Mesothelial cell of epicardium (in vitro differentiated cells): ENCODE measurements at regions not wholly inside any gene's neighbourhood (a gene's known extent, or its start where the extent isn't known, plus 50 kb on each side); places are given as distances from the start of the nearest gene placed in this dataset.
"Not testable (repeated sequence)": the region's sequence is repeated elsewhere in the genome, so short reads cannot be mapped to it uniquely, and the experiment has no call there.

Experiments
- DNase-seq, 2 experiments: peaks; one replicate each; pipeline ENCODE4 v3.0.0; 2021; ENCODE audit warnings: low spot score in 2 of 2; ENCODE audit not compliant: unreplicated experiment in 2 of 2
- H3K27ac Mint-ChIP-seq: 2 replicates; pipeline ENCODE4 v1.8.0; 2021; ENCODE audit warnings: mixed read lengths
- H3K27me3 Mint-ChIP-seq: 2 replicates; pipeline ENCODE4 v1.8.0; 2021; ENCODE audit warnings: low read depth, mixed read lengths
- H3K36me3 Mint-ChIP-seq: 2 replicates; pipeline ENCODE4 v1.8.0; 2021; ENCODE audit warnings: mixed read lengths
- H3K4me1 Mint-ChIP-seq: 2 replicates; pipeline ENCODE4 v1.8.0; 2021; ENCODE audit warnings: mixed read lengths
- H3K4me3 Mint-ChIP-seq: 2 replicates; pipeline ENCODE4 v1.8.0; 2021; ENCODE audit warnings: mild to moderate bottlenecking, moderate library complexity, mixed read lengths
- H3K9me3 Mint-ChIP-seq: 2 replicates; pipeline ENCODE4 v1.8.0; 2021; ENCODE audit warnings: mixed read lengths
- CTCF ChIP-seq: fragments of 200-600 bp; sonication (generic); IDR thresholded peaks from one replicate; pipeline ENCODE4 v1.5.0; 2021; ENCODE audit warnings: antibody characterized with exemption; ENCODE audit not compliant: unreplicated experiment

- H3K4me1 Mint-ChIP-seq: no peaks in the 10 kb centered on the region
- DNase-seq: no peak
- no peaks in the 10 kb centered on the region for H3K36me3 Mint-ChIP-seq
- no peak overlapping the region for H3K4me3 Mint-ChIP-seq
- H3K27me3 Mint-ChIP-seq: no peaks in the 10 kb centered on the region
- H3K27ac Mint-ChIP-seq: no peak overlapping the region
- peaks cover 3% of the 10 kb centered on the region for H3K9me3 Mint-ChIP-seq
- TF ChIP-seq CTCF: no peak
These were observed 412.2 kb upstream of the CDH9 start for GRCh38 chr5:27450607-27451006.

- not testable (repeated sequence) for H3K4me1 Mint-ChIP-seq, H3K27ac Mint-ChIP-seq, H3K9me3 Mint-ChIP-seq, DNase-seq, H3K27me3 Mint-ChIP-seq, H3K36me3 Mint-ChIP-seq, H3K4me3 Mint-ChIP-seq
These were observed 401.0 kb upstream of the CDH9 start for GRCh38 chr5:27439383-27439782.

- Mint-ChIP-seq H3K27ac (no peak overlapping the region), H3K27me3 (no peaks in the 10 kb centered on the region), H3K9me3 (peaks cover 7% of the 10 kb centered on the region), H3K4me1 (peaks cover 10% of the 10 kb centered on the region), H3K36me3 (no peaks in the 10 kb centered on the region), H3K4me3 (no peak overlapping the region)
- no peak for DNase-seq
- no peak for TF ChIP-seq CTCF
These were observed 399.3 kb upstream of the CDH9 start for GRCh38 chr5:27437594-27438200.

GRCh38 chr5:27434335-27434734, 395.9 kb upstream of the CDH9 start:
- Mint-ChIP-seq H3K4me1 (peaks cover 10% of the 10 kb centered on the region), H3K4me3 (no peak overlapping the region), H3K27me3 (no peaks in the 10 kb centered on the region), H3K9me3 (peaks cover 16% of the 10 kb centered on the region), H3K27ac (no peak overlapping the region), H3K36me3 (peaks cover 1% of the 10 kb centered on the region)
- TF ChIP-seq CTCF: no peak
- DNase-seq: no peak

GRCh38 chr5:27414099-27414498, 375.7 kb upstream of the CDH9 start:
- Mint-ChIP-seq H3K4me3 (no peak overlapping the region), H3K9me3 (peaks cover 28% of the 10 kb centered on the region), H3K36me3 (no peaks in the 10 kb centered on the region), H3K27me3 (no peaks in the 10 kb centered on the region), H3K27ac (no peak overlapping the region), H3K4me1 (no peaks in the 10 kb centered on the region)
- DNase-seq: no peak
- TF ChIP-seq CTCF: no peak

GRCh38 chr5:27412384-27412783, 374.0 kb upstream of the CDH9 start:
- Mint-ChIP-seq H3K4me3 (no peak overlapping the region), H3K27me3 (no peaks in the 10 kb centered on the region), H3K4me1 (no peaks in the 10 kb centered on the region), H3K27ac (no peak overlapping the region), H3K9me3 (peaks cover 28% of the 10 kb centered on the region), H3K36me3 (no peaks in the 10 kb centered on the region)
- TF ChIP-seq CTCF: no peak
- DNase-seq: no peak
